ENCODE measurements at regions not wholly inside any gene's neighbourhood (a gene's known extent, or its start where the extent isn't known, plus 50 kb on each side); places are given as distances from the start of the nearest gene placed in this dataset.

- no peak for TF ChIP-seq JUND (CRISPR knock-in tag; IDR thresholded peaks at IDR 0.05)
- TF ChIP-seq TAF1 (CRISPR knock-in tag; IDR thresholded peaks at IDR 0.05): no peak
- TF ChIP-seq, protein P1, sequence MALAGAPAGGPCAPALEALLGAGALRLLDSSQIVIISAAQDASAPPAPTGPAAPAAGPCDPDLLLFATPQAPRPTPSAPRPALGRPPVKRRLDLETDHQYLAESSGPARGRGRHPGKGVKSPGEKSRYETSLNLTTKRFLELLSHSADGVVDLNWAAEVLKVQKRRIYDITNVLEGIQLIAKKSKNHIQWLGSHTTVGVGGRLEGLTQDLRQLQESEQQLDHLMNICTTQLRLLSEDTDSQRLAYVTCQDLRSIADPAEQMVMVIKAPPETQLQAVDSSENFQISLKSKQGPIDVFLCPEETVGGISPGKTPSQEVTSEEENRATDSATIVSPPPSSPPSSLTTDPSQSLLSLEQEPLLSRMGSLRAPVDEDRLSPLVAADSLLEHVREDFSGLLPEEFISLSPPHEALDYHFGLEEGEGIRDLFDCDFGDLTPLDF (CRISPR knock-in tag; IDR thresholded peaks at IDR 0.05): no peak
- TF ChIP-seq, protein P2, sequence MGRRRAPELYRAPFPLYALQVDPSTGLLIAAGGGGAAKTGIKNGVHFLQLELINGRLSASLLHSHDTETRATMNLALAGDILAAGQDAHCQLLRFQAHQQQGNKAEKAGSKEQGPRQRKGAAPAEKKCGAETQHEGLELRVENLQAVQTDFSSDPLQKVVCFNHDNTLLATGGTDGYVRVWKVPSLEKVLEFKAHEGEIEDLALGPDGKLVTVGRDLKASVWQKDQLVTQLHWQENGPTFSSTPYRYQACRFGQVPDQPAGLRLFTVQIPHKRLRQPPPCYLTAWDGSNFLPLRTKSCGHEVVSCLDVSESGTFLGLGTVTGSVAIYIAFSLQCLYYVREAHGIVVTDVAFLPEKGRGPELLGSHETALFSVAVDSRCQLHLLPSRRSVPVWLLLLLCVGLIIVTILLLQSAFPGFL (CRISPR knock-in tag; IDR thresholded peaks at IDR 0.05): no peak
- TF ChIP-seq, protein P3, sequence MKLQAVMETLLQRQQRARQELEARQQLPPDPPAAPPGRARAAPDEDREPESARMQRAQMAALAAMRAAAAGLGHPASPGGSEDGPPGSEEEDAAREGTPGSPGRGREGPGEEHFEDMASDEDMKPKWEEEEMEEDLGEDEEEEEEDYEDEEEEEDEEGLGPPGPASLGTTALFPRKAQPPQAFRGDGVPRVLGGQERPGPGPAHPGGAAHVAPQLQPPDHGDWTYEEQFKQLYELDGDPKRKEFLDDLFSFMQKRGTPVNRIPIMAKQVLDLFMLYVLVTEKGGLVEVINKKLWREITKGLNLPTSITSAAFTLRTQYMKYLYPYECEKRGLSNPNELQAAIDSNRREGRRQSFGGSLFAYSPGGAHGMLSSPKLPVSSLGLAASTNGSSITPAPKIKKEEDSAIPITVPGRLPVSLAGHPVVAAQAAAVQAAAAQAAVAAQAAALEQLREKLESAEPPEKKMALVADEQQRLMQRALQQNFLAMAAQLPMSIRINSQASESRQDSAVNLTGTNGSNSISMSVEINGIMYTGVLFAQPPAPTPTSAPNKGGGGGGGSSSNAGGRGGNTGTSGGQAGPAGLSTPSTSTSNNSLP (IDR thresholded peaks at IDR 0.05; ENCODE audit: low read depth, low read length): no peak
- no peak for TF ChIP-seq MLX (CRISPR knock-in tag; IDR thresholded peaks at IDR 0.05)
- TF ChIP-seq SP1 (IDR thresholded peaks at IDR 0.05): no peak
- TF ChIP-seq SP1 (CRISPR knock-in tag; IDR thresholded peaks at IDR 0.05): no peak
These were observed 157.3 kb upstream of the ALKAL2 start for GRCh38 chr2:444937-445884.

Measured in HepG2 (cell line).